Mesothelial cell of epicardium (in vitro differentiated cells): ENCODE measurements at regions not wholly inside any gene's neighbourhood (a gene's known extent, or its start where the extent isn't known, plus 50 kb on each side); places are given as distances from the start of the nearest gene placed in this dataset.

Source experiments
- DNase-seq, 2 experiments: peaks; one replicate each; pipeline ENCODE4 v3.0.0; 2021; ENCODE audit warnings: low spot score in 2 of 2; ENCODE audit not compliant: unreplicated experiment in 2 of 2
- H3K27ac Mint-ChIP-seq: 2 replicates; pipeline ENCODE4 v1.8.0; 2021; ENCODE audit warnings: mixed read lengths
- H3K27me3 Mint-ChIP-seq: 2 replicates; pipeline ENCODE4 v1.8.0; 2021; ENCODE audit warnings: low read depth, mixed read lengths
- H3K36me3 Mint-ChIP-seq: 2 replicates; pipeline ENCODE4 v1.8.0; 2021; ENCODE audit warnings: mixed read lengths
- H3K4me1 Mint-ChIP-seq: 2 replicates; pipeline ENCODE4 v1.8.0; 2021; ENCODE audit warnings: mixed read lengths
- H3K4me3 Mint-ChIP-seq: 2 replicates; pipeline ENCODE4 v1.8.0; 2021; ENCODE audit warnings: mild to moderate bottlenecking, moderate library complexity, mixed read lengths
- H3K9me3 Mint-ChIP-seq: 2 replicates; pipeline ENCODE4 v1.8.0; 2021; ENCODE audit warnings: mixed read lengths
- CTCF ChIP-seq: fragments of 200-600 bp; sonication (generic); IDR thresholded peaks from one replicate; pipeline ENCODE4 v1.5.0; 2021; ENCODE audit warnings: antibody characterized with exemption; ENCODE audit not compliant: unreplicated experiment

GRCh38 chr13:109431217-109431616 is 355.2 kb downstream of the IRS2 start:
- TF ChIP-seq CTCF, result no peak
- no peak for DNase-seq
- Mint-ChIP-seq H3K4me1 (peaks cover 4% of the 10 kb centered on the region), H3K4me3 (no peak overlapping the region), H3K27me3 (no peaks in the 10 kb centered on the region), H3K9me3 (peaks cover 36% of the 10 kb centered on the region), H3K36me3 (no peaks in the 10 kb centered on the region), H3K27ac (no peak overlapping the region)

- Mint-ChIP-seq H3K9me3 (peaks cover 22% of the 10 kb centered on the region), H3K27me3 (no peaks in the 10 kb centered on the region), H3K4me3 (no peak overlapping the region), H3K4me1 (peaks cover 4% of the 10 kb centered on the region), H3K36me3 (no peaks in the 10 kb centered on the region), H3K27ac (no peak overlapping the region)
- DNase-seq, result no peak
- no peak for TF ChIP-seq CTCF
Observed at GRCh38 chr13:109428146-109428545, 358.2 kb downstream of the IRS2 start.

GRCh38 chr13:109427695-109428094 is 358.7 kb downstream of the IRS2 start:
- H3K4me1 Mint-ChIP-seq, result peaks cover 4% of the 10 kb centered on the region
- peaks cover 20% of the 10 kb centered on the region for H3K9me3 Mint-ChIP-seq
- H3K27me3 Mint-ChIP-seq, result no peaks in the 10 kb centered on the region
- DNase-seq, result no peak
- no peak for TF ChIP-seq CTCF
- no peaks in the 10 kb centered on the region for H3K36me3 Mint-ChIP-seq
- H3K27ac Mint-ChIP-seq, result no peak overlapping the region
- H3K4me3 Mint-ChIP-seq, result no peak overlapping the region

- no peaks in the 10 kb centered on the region for H3K36me3 Mint-ChIP-seq
- no peak for DNase-seq
- H3K4me3 Mint-ChIP-seq, result no peak overlapping the region
- TF ChIP-seq CTCF, result no peak
- H3K27ac Mint-ChIP-seq, result no peak overlapping the region
- no peaks in the 10 kb centered on the region for H3K27me3 Mint-ChIP-seq
- H3K4me1 Mint-ChIP-seq, result peaks cover 4% of the 10 kb centered on the region
- H3K9me3 Mint-ChIP-seq, result peaks cover 20% of the 10 kb centered on the region
Observed at GRCh38 chr13:109427148-109427547, 359.2 kb downstream of the IRS2 start.

DNA sequence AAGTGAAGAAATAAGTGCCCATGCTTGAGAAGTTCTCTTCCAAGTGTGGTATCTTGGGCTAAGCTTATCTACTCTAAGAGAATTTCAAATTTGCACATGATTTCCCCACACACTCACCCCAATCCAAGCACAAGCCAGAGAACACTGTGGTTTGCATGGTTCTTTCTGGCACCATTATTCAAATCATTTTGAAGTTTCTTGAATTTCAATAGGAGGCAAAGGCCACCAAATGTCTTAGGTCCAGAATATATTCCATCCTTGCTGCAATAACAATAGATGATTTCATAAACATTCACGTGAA is 359.7 kb downstream of the IRS2 start:
- Mint-ChIP-seq H3K27ac (no peak overlapping the region), H3K9me3 (peaks cover 19% of the 10 kb centered on the region), H3K4me1 (peaks cover 4% of the 10 kb centered on the region), H3K4me3 (no peak overlapping the region), H3K27me3 (no peaks in the 10 kb centered on the region), H3K36me3 (no peaks in the 10 kb centered on the region)
- TF ChIP-seq CTCF, result no peak
- no peak for DNase-seq
